Naive thymus-derived CD4-positive, alpha-beta T cell (primary cell): ENCODE measurements at regions not wholly inside any gene's neighbourhood (a gene's known extent, or its start where the extent isn't known, plus 50 kb on each side); places are given as distances from the start of the nearest gene placed in this dataset.

Source experiments
- ATAC-seq: fragments of 150-1000 bp; cut with Tn5 transposase; 2 replicates; pipeline ENCODE4 v1.10.0; 2021; ENCODE audit warnings: mild to moderate bottlenecking, moderate library complexity
- CTCF ChIA-PET: fragments of 350-600 bp; sonication (Branson Sonifier 250); formaldehyde crosslinking; loops from one replicate; lab custom pipeline; 2021; ENCODE audit warnings: antibody characterized with exemption; lab: Charles Lee
- POLR2A ChIA-PET: fragments of 350-600 bp; sonication (Branson Sonifier 250); formaldehyde crosslinking; loops from one replicate; lab custom pipeline; 2021; ENCODE audit warnings: antibody characterized with exemption, inconsistent platforms; lab: Charles Lee
- DNase-seq, 9 donors: peaks; one replicate each; pipeline versions ENCODE4 v3.0.0 to v3.0.0-alpha.2; 2020 to 2022; ENCODE audit warnings: mixed read lengths in 1 of 9
- H3K27ac ChIP-seq: one replicate; pipeline ENCODE4 v1.7.0; 2013; ENCODE audit warnings: mild to moderate bottlenecking, low read depth, low read length, moderate library complexity
- H3K27me3 ChIP-seq, 2 donors: one replicate each; pipeline ENCODE4 v1.7.0; 2013; ENCODE audit warnings: low read length in 2 of 2, mild to moderate bottlenecking in 2 of 2, moderate library complexity in 2 of 2; ENCODE audit not compliant: control insufficient read depth in 2 of 2, insufficient read depth in 2 of 2
- H3K36me3 ChIP-seq, 3 experiments: 1 replicate in 2 of 3; 2 replicates in 1 of 3; pipeline ENCODE4 v1.7.0; 2013; ENCODE audit warnings: low read length in 3 of 3, mild to moderate bottlenecking in 3 of 3, moderate library complexity in 1 of 3; ENCODE audit not compliant: insufficient read depth in 3 of 3, control insufficient read depth in 2 of 3
- H3K4me1 ChIP-seq, 2 donors: one replicate each; pipeline ENCODE4 v1.7.0; 2013; ENCODE audit warnings: low read length in 2 of 2, mild to moderate bottlenecking in 2 of 2, moderate library complexity in 1 of 2; ENCODE audit not compliant: control insufficient read depth in 2 of 2, insufficient read depth in 2 of 2
- H3K4me3 ChIP-seq: 2 replicates; pipeline ENCODE4 v1.7.0; 2013; ENCODE audit warnings: mild to moderate bottlenecking, low read length
- H3K9me3 ChIP-seq, 3 experiments: 1 replicate in 2 of 3; 2 replicates in 1 of 3; pipeline ENCODE4 v1.7.0; 2013; ENCODE audit warnings: low read length in 3 of 3; ENCODE audit not compliant: control insufficient read depth in 2 of 3
- H3K27ac Mint-ChIP-seq, 9 donors: one replicate each; pipeline ENCODE4 v1.8.0; 2020 to 2022; ENCODE audit warnings: mixed read lengths in 9 of 9, mild to moderate bottlenecking in 8 of 9, moderate library complexity in 5 of 9, inconsistent platforms in 2 of 9
- H3K27me3 Mint-ChIP-seq, 5 donors: one replicate each; pipeline ENCODE4 v1.8.0; 2021 to 2022; ENCODE audit warnings: mixed read lengths in 5 of 5, mild to moderate bottlenecking in 1 of 5
- H3K36me3 Mint-ChIP-seq, 5 donors: one replicate each; pipeline ENCODE4 v1.8.0; 2020 to 2022; ENCODE audit warnings: mixed read lengths in 5 of 5, mild to moderate bottlenecking in 3 of 5, inconsistent platforms in 1 of 5
- H3K4me1 Mint-ChIP-seq, 7 donors: one replicate each; pipeline ENCODE4 v1.8.0; 2020 to 2022; ENCODE audit warnings: mixed read lengths in 7 of 7, mild to moderate bottlenecking in 3 of 7, inconsistent platforms in 1 of 7
- H3K4me3 Mint-ChIP-seq, 10 donors: one replicate each; pipeline ENCODE4 v1.8.0; 2020 to 2022; ENCODE audit warnings: mild to moderate bottlenecking in 10 of 10, mixed read lengths in 10 of 10, moderate library complexity in 6 of 10, inconsistent platforms in 2 of 10
- H3K9me3 Mint-ChIP-seq, 11 donors: one replicate each; pipeline ENCODE4 v1.8.0; 2020 to 2022; ENCODE audit warnings: mixed read lengths in 11 of 11, mild to moderate bottlenecking in 4 of 11, inconsistent platforms in 1 of 11, moderate library complexity in 1 of 11
- intact Hi-C, 2 donors: fragments of 100-400 bp; cut with micrococcal nuclease; formaldehyde crosslinking; loops; one replicate each; pipeline ENCODE4 v1.15.1; 2023

DNA sequence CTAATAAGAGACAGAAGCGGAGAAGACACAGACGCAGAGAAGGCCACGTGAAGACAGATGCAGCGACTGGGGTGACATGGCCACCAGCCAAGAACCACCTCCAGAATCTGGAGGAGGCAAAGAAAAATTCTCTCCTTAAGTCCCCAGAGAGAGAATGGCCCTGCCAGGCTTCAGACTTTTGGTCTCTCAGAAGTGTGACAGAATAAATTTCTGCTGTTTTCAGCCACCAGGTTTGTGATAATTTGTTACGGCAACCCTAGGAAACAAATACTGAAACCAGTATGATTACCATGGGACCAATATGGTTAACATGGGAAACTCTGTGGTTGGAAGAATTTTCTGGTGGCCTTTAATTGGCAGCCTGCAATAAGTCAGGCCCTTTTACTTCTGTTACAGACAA, 63.9 kb upstream of the DOCK9 start:
- intact Hi-C loops, result no loop called here
- peak overlapping the region; percentile 36 for H3K27ac ChIP-seq
- peak overlapping the region in 8 of 9 donors; percentile 76 to 97 (median 93) for H3K27ac Mint-ChIP-seq
- H3K4me3 Mint-ChIP-seq, result peak overlapping the region in 6 of 10 donors; percentile 3 to 52 (median 19)
- ChIA-PET CTCF (no interaction called here), POLR2A (interaction anchor here (1.6 kb wide), 1 partner anchor 8 kb away, joined by 7 read pairs; no protein-coding TSS in a partner anchor)
- peaks cover 40 to 91% (median 84%) of the 10 kb centered on the region in 7 donors for H3K4me1 Mint-ChIP-seq
- H3K4me3 ChIP-seq, result no peak overlapping the region
- no peaks in the 10 kb centered on the region for H3K36me3 ChIP-seq
- DNase-seq (no peak), ATAC-seq (no peak)
- H3K36me3 Mint-ChIP-seq, result peaks cover 0 to 28% (median 6%) of the 10 kb centered on the region in 5 donors
- H3K9me3 Mint-ChIP-seq, result peaks cover 0 to 1% (median 0%) of the 10 kb centered on the region in 11 donors
- H3K27me3 Mint-ChIP-seq, result peaks cover 0 to 19% (median 0%) of the 10 kb centered on the region in 5 donors
- no peaks in the 10 kb centered on the region for H3K27me3 ChIP-seq
- peaks cover 54 to 65% of the 10 kb centered on the region in 2 donors for H3K4me1 ChIP-seq
- no peaks in the 10 kb centered on the region for H3K9me3 ChIP-seq

DNA sequence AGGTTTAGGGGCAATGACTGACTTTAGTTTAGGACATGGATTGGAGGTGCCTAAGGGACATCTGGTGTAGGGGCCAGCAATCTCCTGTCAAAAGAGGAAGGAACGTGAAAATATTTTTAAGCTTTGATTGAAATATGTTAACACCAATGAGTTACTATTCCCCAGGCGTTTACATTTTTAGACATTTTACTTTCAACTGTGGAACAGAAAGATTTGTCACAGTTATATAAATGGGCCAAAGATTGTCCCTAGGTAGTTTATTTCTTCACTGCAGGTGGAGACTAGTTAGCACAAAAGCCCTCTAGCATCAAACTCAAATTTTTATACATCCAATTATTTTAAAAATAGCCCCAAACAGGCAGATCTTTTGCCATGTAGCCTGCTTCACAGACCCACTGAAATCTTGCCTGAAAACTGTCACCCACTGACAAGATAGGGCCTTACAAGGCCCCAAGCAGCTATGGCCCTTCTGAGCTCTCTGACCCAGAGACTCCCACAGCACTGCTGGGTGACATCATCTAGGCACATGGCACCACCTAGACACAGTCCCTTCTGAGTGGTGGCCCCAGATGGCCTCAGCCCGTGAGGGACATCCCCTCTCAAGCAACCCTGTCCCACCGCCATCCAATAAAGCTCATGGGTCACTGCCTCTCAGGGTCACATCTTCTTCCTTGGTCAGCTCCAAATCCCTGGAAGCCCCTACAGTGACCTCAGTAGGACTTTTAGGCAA, 64.8 kb upstream of the DOCK9 start:
- CTCF ChIA-PET, result interaction anchor here (0.7 to 1.7 kb wide), 3 partner anchors 9 to 203 kb away, joined by 4 to 6 read pairs (median 4); no protein-coding TSS in a partner anchor
- DNase-seq (no peak), ATAC-seq (no peak)
- Histone ChIP-seq H3K27me3 (no peaks in the 10 kb centered on the region), H3K4me1 (peaks cover 61 to 74% of the 10 kb centered on the region in 2 donors), H3K9me3 (no peaks in the 10 kb centered on the region), H3K4me3 (no peak overlapping the region), H3K27ac (peak overlapping the region; percentile 70), H3K36me3 (no peaks in the 10 kb centered on the region)
- H3K4me3 Mint-ChIP-seq, result peak overlapping the region in 6 of 10 donors; percentile 5 to 65 (median 24)
- H3K36me3 Mint-ChIP-seq, result peaks cover 0 to 28% (median 2%) of the 10 kb centered on the region in 5 donors
- peaks cover 0 to under 1% (median 0%) of the 10 kb centered on the region in 11 donors for H3K9me3 Mint-ChIP-seq
- H3K4me1 Mint-ChIP-seq, result peaks cover 43 to 93% (median 81%) of the 10 kb centered on the region in 7 donors
- H3K27me3 Mint-ChIP-seq, result peaks cover 0 to 19% (median 0%) of the 10 kb centered on the region in 5 donors
- intact Hi-C loops, result loop anchor here in 1 of 2 donors (1.0 kb wide), 1 partner anchor 9 kb away; no protein-coding TSS in a partner anchor
- H3K27ac Mint-ChIP-seq, result peak overlapping the region in 8 of 9 donors; percentile 85 to 97 (median 94)
- POLR2A ChIA-PET, result interaction anchor here (0.6 to 5.7 kb wide), 6 partner anchors 9 to 64 kb away, joined by 3 to 70 read pairs (median 6); no protein-coding TSS in a partner anchor

DNA sequence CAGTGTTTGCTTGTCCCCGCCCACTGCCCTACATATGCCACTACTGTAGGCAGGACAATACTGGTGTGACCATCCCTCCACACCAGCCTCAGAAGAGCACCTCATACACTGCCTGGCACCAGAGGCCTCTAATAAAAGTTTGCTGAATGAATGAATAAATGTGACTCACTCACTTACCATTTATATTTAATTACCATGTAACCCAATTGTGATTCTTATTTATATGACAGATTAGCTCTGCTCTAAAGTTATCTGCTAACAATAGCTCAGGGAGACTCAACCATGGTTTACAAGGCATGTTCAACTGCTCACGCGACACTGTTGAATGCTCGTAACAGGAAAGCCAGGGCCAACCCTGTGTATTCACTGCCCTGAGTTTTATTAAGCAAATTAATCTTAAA, 66.0 kb upstream of the DOCK9 start:
- POLR2A ChIA-PET, result interaction anchor here (0.7 to 5.7 kb wide), 11 partner anchors 8 to 204 kb away, joined by 3 to 70 read pairs (median 4); no protein-coding TSS in a partner anchor
- H3K4me1 ChIP-seq, result peaks cover 68 to 85% of the 10 kb centered on the region in 2 donors

GRCh38 chr13:99044764-99045163, 66.9 kb upstream of the DOCK9 start:
- ChIA-PET CTCF (interaction anchor here (1.2 to 1.5 kb wide), 2 partner anchors 11 to 155 kb away, joined by 4 to 6 read pairs; no protein-coding TSS in a partner anchor), POLR2A (interaction anchor here (0.6 to 5.7 kb wide), 9 partner anchors 8 to 205 kb away, joined by 3 to 70 read pairs (median 3); no protein-coding TSS in a partner anchor)
- no peaks in the 10 kb centered on the region for H3K27me3 ChIP-seq
- H3K4me3 ChIP-seq, result no peak overlapping the region
- no peaks in the 10 kb centered on the region for H3K9me3 Mint-ChIP-seq
- H3K4me1 ChIP-seq, result peaks cover 73 to 91% of the 10 kb centered on the region in 2 donors
- intact Hi-C loops, result loop anchor here in 1 of 2 donors (1.0 kb wide), 1 partner anchor 10 kb away; no protein-coding TSS in a partner anchor
- ATAC-seq, result no peak
- no peaks in the 10 kb centered on the region for H3K9me3 ChIP-seq
- no peak for DNase-seq
- H3K4me3 Mint-ChIP-seq, result peak overlapping the region; percentile 25 to 88 (median 80)
- peaks cover 0 to 19% (median 0%) of the 10 kb centered on the region in 5 donors for H3K27me3 Mint-ChIP-seq
- H3K4me1 Mint-ChIP-seq, result peaks cover 59 to 100% (median 89%) of the 10 kb centered on the region in 7 donors
- H3K36me3 ChIP-seq, result no peaks in the 10 kb centered on the region
- peak overlapping the region; percentile 70 for H3K27ac ChIP-seq
- H3K36me3 Mint-ChIP-seq, result peaks cover 0 to 30% (median 0%) of the 10 kb centered on the region in 5 donors
- H3K27ac Mint-ChIP-seq, result peak overlapping the region; percentile 85 to 97 (median 94)

More for the DNA sequence above, 66.0 kb upstream of the DOCK9 start:
- no peak overlapping the region for H3K4me3 ChIP-seq
- no peaks in the 10 kb centered on the region for H3K9me3 ChIP-seq
- no peaks in the 10 kb centered on the region for H3K27me3 ChIP-seq
- no peaks in the 10 kb centered on the region for H3K36me3 ChIP-seq
- H3K27ac Mint-ChIP-seq, result peak overlapping the region in 8 of 9 donors; percentile 85 to 97 (median 94)
- H3K36me3 Mint-ChIP-seq, result peaks cover 0 to 28% (median 0%) of the 10 kb centered on the region in 5 donors
- H3K4me3 Mint-ChIP-seq, result peak overlapping the region in 4 of 10 donors; percentile 22 to 88 (median 82)
- CTCF ChIA-PET, result interaction anchor here (0.9 to 1.7 kb wide), 4 partner anchors 10 to 204 kb away, joined by 4 to 6 read pairs (median 4); no protein-coding TSS in a partner anchor
- H3K4me1 Mint-ChIP-seq, result peaks cover 53 to 97% (median 85%) of the 10 kb centered on the region in 7 donors
- peak overlapping the region; percentile 70 for H3K27ac ChIP-seq
- ATAC-seq (no peak), DNase-seq (no peak)
- intact Hi-C loops, result loop anchor here in 1 of 2 donors (1.0 kb wide), 1 partner anchor 7 kb away; no protein-coding TSS in a partner anchor
- H3K27me3 Mint-ChIP-seq, result peaks cover 0 to 21% (median 0%) of the 10 kb centered on the region in 5 donors
- H3K9me3 Mint-ChIP-seq, result no peaks in the 10 kb centered on the region

- CTCF ChIA-PET, result interaction anchor here (0.7 to 2.2 kb wide), 4 partner anchors 12 to 135 kb away, joined by 3 to 8 read pairs (median 6); no protein-coding TSS in a partner anchor
Measured at GRCh38 chr13:99045396-99045795, 67.5 kb upstream of the DOCK9 start.

More at GRCh38 chr13:99045396-99045795, 67.5 kb upstream of the DOCK9 start:
- Mint-ChIP-seq H3K4me1 (peaks cover 64 to 100% (median 89%) of the 10 kb centered on the region in 7 donors), H3K27me3 (peaks cover 0 to 19% (median 0%) of the 10 kb centered on the region in 5 donors), H3K4me3 (peak overlapping the region; percentile 60 to 88 (median 80)), H3K27ac (peak overlapping the region; percentile 85 to 97 (median 94)), H3K36me3 (peaks cover 0 to 30% (median 0%) of the 10 kb centered on the region in 5 donors), H3K9me3 (no peaks in the 10 kb centered on the region)
- H3K27ac ChIP-seq, result peak overlapping the region; percentile 70
- intact Hi-C loops, result loop anchor here in 1 of 2 donors (1.0 kb wide), 1 partner anchor 9 kb away; no protein-coding TSS in a partner anchor
- DNase-seq (no peak), ATAC-seq (no peak)
- H3K27me3 ChIP-seq, result no peaks in the 10 kb centered on the region
- H3K36me3 ChIP-seq, result no peaks in the 10 kb centered on the region
- no peak overlapping the region for H3K4me3 ChIP-seq
- peaks cover 79 to 93% of the 10 kb centered on the region in 2 donors for H3K4me1 ChIP-seq
- no peaks in the 10 kb centered on the region for H3K9me3 ChIP-seq
- POLR2A ChIA-PET, result interaction anchor here (0.5 to 5.7 kb wide), 9 partner anchors 9 to 411 kb away, joined by 3 to 70 read pairs (median 3); no protein-coding TSS in a partner anchor
